PC-9 (cell line): ENCODE measurements at regions not wholly inside any gene's neighbourhood (a gene's known extent, or its start where the extent isn't known, plus 50 kb on each side); places are given as distances from the start of the nearest gene placed in this dataset.

Source experiments
- BruUV-seq: library from RNA; stranded (reverse); fragments of 400-500 nt; replicated peaks from 2 replicates; lab custom pipeline; 2021; lab: Mats Ljungman, UMichigan
- CTCF ChIA-PET: fragments of 300-600 bp; sonication (Branson Sonifier 250); formaldehyde crosslinking; loops from one replicate; lab custom pipeline; 2022; ENCODE audit warnings: antibody characterized with exemption; lab: Charles Lee
- POLR2A ChIA-PET: fragments of 300-600 bp; sonication (Branson Sonifier 250); formaldehyde crosslinking; loops from one replicate; lab custom pipeline; 2022; ENCODE audit warnings: antibody characterized with exemption; ENCODE audit not compliant: unreplicated experiment; lab: Charles Lee
- DNase-seq, 2 experiments: peaks; one replicate each; pipeline versions ENCODE4 v3.0.0 to v3.0.0-alpha.2; 2015 to 2022; ENCODE audit warnings: mixed read lengths in 1 of 2
- H2AFZ ChIP-seq: fragments of 200-600 bp; sonication (generic); 2 replicates; pipeline ENCODE4 v1.8.1; 2017; ENCODE audit warnings: antibody characterized with exemption
- H3F3A ChIP-seq: fragments of 200-600 bp; sonication (generic); 2 replicates; pipeline ENCODE4 v1.8.1; 2017; ENCODE audit warnings: antibody characterized with exemption, mild to moderate bottlenecking, low read depth; ENCODE audit not compliant: insufficient read depth
- H3K27ac ChIP-seq: fragments of 200-600 bp; sonication (generic); 2 replicates; pipeline ENCODE4 v1.6.1; 2016; ENCODE audit warnings: mixed run types
- H3K27me3 ChIP-seq: fragments of 200-600 bp; sonication (generic); 2 replicates; pipeline ENCODE4 v1.6.1; 2016; ENCODE audit warnings: low read depth, mixed run types; ENCODE audit not compliant: insufficient read depth
- H3K36me3 ChIP-seq: fragments of 200-600 bp; sonication (generic); 2 replicates; pipeline ENCODE4 v1.6.1; 2016; ENCODE audit warnings: low read depth, mixed run types
- H3K4me1 ChIP-seq: fragments of 200-600 bp; sonication (generic); replicated peaks from 2 replicates; pipeline ENCODE4 v1.6.1; 2016; ENCODE audit warnings: mixed run types; ENCODE audit not compliant: insufficient read depth
- H3K4me2 ChIP-seq: fragments of 200-600 bp; sonication (generic); 2 replicates; pipeline ENCODE4 v1.6.1; 2017; ENCODE audit warnings: mixed run types
- H3K4me3 ChIP-seq: fragments of 200-600 bp; sonication (generic); 2 replicates; pipeline ENCODE4 v1.6.1; 2016; ENCODE audit warnings: mixed run types
- H3K79me2 ChIP-seq: fragments of 200-600 bp; sonication (generic); 2 replicates; pipeline ENCODE4 v1.6.1; 2017; ENCODE audit warnings: low read depth, mixed run types
- H3K9me2 ChIP-seq: fragments of 200-600 bp; sonication (generic); 2 replicates; pipeline ENCODE4 v1.8.1; 2017; ENCODE audit warnings: mild to moderate bottlenecking; ENCODE audit not compliant: insufficient read depth
- H3K9me3 ChIP-seq: fragments of 200-600 bp; sonication (generic); 2 replicates; pipeline ENCODE4 v1.8.1; 2016; ENCODE audit warnings: low read depth; ENCODE audit not compliant: insufficient read depth
- H4K20me1 ChIP-seq: fragments of 200-600 bp; sonication (generic); 2 replicates; pipeline ENCODE4 v1.8.1; 2017; ENCODE audit not compliant: insufficient read depth
- CTCF ChIP-seq: fragments of 200-600 bp; sonication (generic); conservative IDR thresholded peaks from 2 replicates; pipeline ENCODE4 v1.6.1; 2017; ENCODE audit warnings: mixed run types, antibody characterized with exemption, mild to moderate bottlenecking, moderate library complexity
- EZH2 ChIP-seq: fragments of 200-600 bp; sonication (generic); IDR thresholded peaks from 2 replicates; pipeline ENCODE4 v1.8.0; 2017; ENCODE audit warnings: antibody characterized with exemption, low read depth
- intact Hi-C: fragments of 100-400 bp; cut with micrococcal nuclease; formaldehyde crosslinking; loops from one replicate; pipeline ENCODE4 v1.10.0; 2022; ENCODE audit not compliant: unreplicated experiment

- no TSS peak for BruUV-seq
- Histone ChIP-seq H3K4me2 (no peak overlapping the region), H3K36me3 (no peaks in the 10 kb centered on the region), H3K9me2 (no peaks in the 10 kb centered on the region), H4K20me1 (no peaks in the 10 kb centered on the region), H3K27ac (no peak overlapping the region), H2AFZ (no peak overlapping the region), H3F3A (no peaks in the 10 kb centered on the region), H3K9me3 (no peaks in the 10 kb centered on the region), H3K4me1 (no peaks in the 10 kb centered on the region), H3K79me2 (no peaks in the 10 kb centered on the region), H3K27me3 (no peaks in the 10 kb centered on the region), H3K4me3 (no peak overlapping the region)
- TF ChIP-seq EZH2: no peak
- no peak for TF ChIP-seq CTCF
- POLR2A ChIA-PET: no interaction called here
- CTCF ChIA-PET: no interaction called here
- intact Hi-C loops: no loop called here
- DNase-seq: no peak
Measured at GRCh38 chr4:116930329-116930728, 155.0 kb downstream of the TRAM1L1 start.

- no peaks in the 10 kb centered on the region for H3K79me2 ChIP-seq
- no peaks in the 10 kb centered on the region for H3K9me2 ChIP-seq
- H4K20me1 ChIP-seq: no peaks in the 10 kb centered on the region
- intact Hi-C loops: no loop called here
- BruUV-seq: no TSS peak
- DNase-seq: no peak
- CTCF ChIA-PET: no interaction called here
- H3K4me1 ChIP-seq: no peaks in the 10 kb centered on the region
- H3K27ac ChIP-seq: no peak overlapping the region
- TF ChIP-seq CTCF (no peak), EZH2 (no peak)
- POLR2A ChIA-PET: no interaction called here
- no peaks in the 10 kb centered on the region for H3K9me3 ChIP-seq
- H3F3A ChIP-seq: no peaks in the 10 kb centered on the region
- no peaks in the 10 kb centered on the region for H3K27me3 ChIP-seq
- H3K36me3 ChIP-seq: no peaks in the 10 kb centered on the region
- no peak overlapping the region for H2AFZ ChIP-seq
- no peak overlapping the region for H3K4me2 ChIP-seq
- no peak overlapping the region for H3K4me3 ChIP-seq
Measured at GRCh38 chr4:116926631-116927295, 158.6 kb downstream of the TRAM1L1 start.

- no peak overlapping the region for H3K4me3 ChIP-seq
- H2AFZ ChIP-seq: no peak overlapping the region
- POLR2A ChIA-PET: no interaction called here
- no peak for DNase-seq
- H3K27me3 ChIP-seq: no peaks in the 10 kb centered on the region
- H3K79me2 ChIP-seq: no peaks in the 10 kb centered on the region
- no peaks in the 10 kb centered on the region for H3F3A ChIP-seq
- no peak for TF ChIP-seq CTCF
- no peak for TF ChIP-seq EZH2
- no TSS peak for BruUV-seq
- intact Hi-C loops: no loop called here
- no peak overlapping the region for H3K4me2 ChIP-seq
- H3K36me3 ChIP-seq: no peaks in the 10 kb centered on the region
- no peaks in the 10 kb centered on the region for H3K9me3 ChIP-seq
- no peak overlapping the region for H3K27ac ChIP-seq
- CTCF ChIA-PET: no interaction called here
- no peaks in the 10 kb centered on the region for H4K20me1 ChIP-seq
- no peaks in the 10 kb centered on the region for H3K9me2 ChIP-seq
- H3K4me1 ChIP-seq: no peaks in the 10 kb centered on the region
Measured at GRCh38 chr4:116925900-116926457, 159.4 kb downstream of the TRAM1L1 start.
